NCI-H345 treated with DMSO at 0.1 percent for 48 hours (cell line): ENCODE measurements at regions not wholly inside any gene's neighbourhood (a gene's known extent, or its start where the extent isn't known, plus 50 kb on each side); places are given as distances from the start of the nearest gene placed in this dataset.

ENCODE experiments used
- DNase-seq: peaks from one replicate; lab custom pipeline; 2025; ENCODE audit not compliant: unreplicated experiment; lab: John Stamatoyannopoulos, UW

DNA sequence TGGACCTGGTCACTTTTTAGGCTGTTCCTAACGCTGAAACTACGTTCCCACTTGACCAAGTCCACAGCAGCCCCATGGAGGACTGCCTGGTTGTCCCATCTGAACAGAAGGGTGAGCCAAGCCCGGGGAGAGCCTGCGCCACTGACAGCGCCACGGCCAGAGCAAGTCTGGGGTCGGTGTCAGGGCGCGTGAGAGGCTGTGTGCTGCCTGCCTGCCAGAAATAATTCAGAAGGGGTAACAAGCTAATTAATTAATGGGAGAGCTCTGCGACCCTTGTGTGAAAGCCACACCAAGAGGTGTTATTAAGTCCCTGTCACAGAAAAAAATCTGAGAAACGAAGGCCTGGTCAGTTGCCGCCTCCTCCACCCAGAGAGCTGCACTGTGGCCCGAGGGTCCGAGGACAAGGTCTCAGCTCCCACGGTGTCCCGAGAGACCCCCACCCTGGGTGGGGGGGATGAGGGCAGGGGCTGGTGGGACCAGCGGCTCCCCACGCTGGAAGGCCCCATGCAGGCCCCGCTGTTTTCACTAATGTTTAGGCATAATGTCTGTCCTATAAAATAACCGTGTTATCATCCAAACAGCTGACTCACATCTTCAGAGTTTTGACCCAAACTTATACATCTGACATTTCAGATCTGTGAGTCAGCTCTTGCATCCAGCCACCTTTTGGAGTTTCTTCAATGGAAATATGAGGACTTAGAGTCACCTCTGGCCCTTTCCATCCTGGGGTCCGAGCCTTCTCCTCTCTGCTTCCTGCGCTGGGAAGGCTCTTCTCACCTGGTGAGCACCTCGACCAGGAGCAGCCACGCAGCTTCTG, 58.5 kb downstream of the DLL1 start:
- DNase-seq: no peak

DNA sequence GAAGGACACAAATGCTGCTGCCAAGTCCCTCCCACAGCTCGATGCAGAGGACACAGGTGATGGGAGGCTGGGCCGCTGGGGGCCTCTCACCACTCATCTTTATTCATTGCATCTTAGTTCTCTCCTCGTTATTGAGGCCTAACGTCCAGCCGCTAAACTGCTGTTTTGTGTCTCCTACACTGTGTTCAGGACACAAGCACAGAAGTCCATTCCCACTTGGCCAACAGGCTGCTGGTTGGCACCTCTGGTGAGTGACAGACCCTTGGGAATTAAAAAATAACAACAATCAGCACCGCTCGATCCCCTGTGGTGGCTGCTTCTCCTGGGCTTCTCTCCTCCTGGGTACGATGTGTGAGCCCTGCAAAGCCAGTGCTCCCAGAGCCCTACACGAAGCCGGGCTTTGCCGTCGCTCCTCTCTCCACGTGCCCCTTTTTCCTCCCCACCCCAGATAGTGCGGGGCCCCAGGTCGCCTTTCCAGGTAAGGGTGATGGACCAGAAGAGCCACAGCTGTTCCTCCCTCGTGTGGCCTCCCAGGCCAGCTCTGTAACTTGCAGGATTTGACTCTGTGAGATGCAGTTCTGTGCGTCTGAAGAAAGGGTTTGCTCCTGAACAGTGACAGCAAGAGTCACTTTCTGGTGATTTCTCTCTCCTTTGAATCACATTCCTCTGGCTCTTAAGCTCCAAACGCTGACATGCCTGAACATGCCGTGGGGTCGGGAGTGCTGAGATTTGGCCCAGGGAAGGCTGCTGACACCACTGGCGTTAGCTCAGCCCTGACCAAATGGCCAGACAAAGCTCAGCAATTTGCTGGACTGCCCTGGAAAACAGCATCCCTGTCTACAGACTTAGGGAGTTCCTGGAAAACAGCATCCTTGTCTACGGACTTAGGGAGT, 59.3 kb downstream of the DLL1 start:
- no peak for DNase-seq

DNA sequence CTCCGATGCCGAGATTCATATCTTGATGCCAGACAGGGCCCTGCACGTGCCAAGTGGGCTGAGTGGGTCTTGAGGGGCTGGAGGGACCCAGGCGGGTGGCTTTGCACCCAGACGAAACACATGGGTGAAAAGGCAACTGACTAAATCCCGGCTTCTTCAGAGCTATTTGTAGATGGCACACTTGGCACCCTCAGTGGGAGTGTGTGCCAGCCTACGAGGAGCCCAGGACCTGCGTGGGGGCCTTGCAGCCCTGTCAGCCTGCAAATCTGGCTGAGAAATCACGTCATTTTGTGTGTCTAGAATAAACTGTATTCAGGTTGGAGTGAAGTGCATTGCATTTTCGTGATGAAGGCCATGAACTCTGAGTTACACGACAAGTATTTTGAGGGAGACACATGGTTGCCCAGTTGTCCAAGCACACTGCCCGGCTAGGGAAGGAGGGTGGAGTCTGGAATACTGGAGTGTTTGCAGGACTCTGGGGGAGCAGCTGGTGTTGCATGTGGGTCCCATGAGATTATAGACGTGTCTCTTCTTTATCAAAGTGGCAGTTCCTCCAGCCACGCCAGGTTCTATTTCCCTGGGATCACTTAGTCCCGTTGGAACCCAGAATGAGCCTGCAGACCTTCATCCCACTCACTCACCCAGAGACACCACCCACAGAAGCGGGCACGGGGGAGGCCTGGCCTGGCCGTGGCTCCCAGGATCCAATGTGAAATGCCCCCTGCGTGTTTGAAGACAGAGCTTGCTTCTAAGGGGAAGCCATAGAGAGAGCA, 60.2 kb downstream of the DLL1 start:
- DNase-seq: no peak

DNA sequence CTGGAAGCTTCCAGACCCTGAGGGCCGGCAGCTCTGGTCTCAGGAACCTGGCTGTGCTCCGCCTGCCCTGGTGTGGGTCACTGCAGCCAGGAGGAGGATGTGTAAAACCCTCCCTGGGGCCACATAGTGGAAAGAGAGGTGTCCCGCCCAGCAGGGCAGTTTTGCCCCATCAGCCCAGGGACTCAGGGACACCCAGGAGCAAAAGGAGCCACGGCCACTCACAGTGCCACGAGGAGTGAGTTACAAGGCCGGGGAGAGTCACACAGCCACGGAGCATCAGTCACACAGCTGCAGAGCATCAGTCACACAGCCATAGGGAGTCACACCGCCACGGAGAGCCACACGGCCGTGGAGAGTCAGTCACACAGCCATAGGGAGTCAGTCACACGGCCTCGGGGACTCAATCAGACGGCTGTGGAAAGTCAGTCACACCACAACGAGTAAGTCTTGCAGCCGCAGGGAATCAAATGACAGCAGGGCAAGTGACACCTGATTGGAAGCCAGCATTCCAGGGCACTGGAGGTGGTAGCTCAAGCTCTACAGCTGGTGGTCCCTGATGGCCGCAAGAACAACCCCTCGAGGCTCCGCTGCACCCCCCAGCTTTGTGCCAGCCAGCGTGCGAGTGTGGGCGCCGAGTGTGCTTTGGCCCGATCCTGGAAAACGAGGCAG, 60.9 kb downstream of the DLL1 start:
- DNase-seq: no peak

DNA sequence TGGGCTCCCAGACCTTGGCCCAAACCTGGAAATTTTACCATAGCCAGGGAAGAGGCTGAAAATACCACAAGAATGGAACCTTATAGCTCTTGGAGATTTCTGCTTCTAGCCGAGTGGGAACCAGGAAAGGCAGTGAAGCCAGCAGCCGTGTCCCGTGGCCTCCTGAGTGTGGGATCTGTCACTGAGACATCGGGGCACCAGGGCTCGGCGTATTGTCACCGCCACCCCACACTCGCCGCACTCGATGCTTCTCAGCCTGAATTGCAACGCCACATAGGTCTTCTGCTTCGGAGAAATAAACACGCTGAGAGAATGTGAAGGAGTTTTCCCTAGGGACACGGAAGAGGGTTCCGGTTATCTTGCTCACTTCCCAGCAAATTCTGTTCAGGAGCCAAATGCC, 61.5 kb downstream of the DLL1 start:
- no peak for DNase-seq

DNA sequence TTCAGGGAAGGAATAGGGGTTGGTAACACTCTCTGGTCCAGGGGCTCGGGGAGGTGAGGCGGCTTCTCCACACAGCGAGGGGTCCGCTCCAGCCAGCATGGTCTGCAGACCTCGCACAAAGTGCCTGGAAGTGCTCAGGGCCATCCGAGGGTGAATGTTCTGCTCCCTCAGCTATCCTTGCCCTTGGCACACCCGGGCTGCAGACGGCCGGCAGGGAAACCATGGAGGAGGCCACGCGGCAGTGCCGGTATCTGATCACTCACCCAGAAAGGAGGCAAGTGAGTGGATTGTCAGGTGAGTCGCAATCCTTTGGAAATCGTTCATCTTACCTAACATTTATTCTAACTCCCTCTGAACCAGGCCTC, 62.0 kb downstream of the DLL1 start:
- DNase-seq: no peak

DNA sequence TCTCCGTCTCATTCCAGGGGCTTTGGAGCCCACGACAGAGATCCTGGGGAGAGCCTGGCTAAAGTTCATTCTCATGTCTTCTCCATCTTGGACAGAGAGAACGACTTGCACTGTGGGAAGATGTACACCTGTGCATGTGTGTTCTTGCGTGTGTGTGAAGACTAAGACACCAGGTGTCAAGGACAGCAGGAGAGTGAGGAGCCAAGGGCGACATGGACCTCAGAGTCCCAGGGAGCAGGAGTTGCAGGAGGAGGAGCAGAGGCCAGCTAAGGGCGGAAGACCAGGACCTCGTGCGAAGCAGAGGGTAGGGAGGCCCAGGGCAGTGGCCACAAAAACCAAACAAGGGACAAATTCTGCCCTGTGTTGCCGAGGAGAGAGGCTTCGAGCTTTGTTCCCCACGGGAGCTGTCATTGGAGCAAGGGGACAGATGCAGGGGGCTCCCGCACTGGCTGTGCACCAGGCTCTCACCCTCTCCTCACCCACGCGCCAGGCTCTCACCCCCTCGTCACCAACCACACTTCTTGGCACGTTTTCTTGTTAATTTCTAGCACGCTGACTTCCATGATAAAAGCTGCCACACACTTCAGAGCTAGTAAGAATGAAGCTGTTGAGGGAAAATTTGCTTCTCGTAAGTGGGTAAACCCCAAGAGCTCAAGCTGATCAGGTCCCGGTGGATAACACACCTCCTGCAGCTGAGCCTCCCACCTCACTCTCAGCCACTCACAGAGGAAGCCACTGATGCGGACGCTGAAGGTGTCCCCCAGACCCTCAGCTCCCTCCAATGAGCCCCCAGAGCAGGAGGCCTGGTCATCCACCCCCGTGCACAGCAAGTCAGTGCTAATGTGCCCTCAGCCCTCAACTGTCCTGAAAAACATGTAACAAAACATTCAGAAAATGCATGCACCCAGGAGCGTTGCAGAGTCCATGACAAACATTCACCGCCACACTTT, 62.6 kb downstream of the DLL1 start:
- no peak for DNase-seq

DNA sequence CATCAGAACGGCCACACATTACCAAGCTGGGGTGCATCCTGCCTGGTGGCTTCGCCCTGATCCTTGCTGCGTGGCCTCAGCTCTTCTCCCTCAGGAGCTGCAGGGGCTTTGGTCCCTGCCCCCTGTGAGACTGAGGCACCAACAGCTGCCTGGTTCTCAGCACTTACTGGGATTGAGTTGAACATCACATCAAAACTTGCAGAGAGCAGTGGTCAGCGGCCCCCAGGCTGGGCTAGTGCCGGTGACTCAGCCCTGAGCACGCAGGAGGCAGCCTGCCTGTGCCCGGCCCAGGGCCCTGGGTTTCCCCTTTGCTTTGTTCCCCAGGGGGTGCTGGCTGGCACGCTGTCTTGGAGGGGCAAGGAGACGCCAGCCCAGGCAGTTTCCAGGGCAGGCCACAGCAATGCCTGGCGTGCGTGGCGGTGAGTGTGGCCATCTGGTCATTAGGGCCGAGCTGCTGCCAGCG, 63.3 kb downstream of the DLL1 start:
- DNase-seq: no peak

DNA sequence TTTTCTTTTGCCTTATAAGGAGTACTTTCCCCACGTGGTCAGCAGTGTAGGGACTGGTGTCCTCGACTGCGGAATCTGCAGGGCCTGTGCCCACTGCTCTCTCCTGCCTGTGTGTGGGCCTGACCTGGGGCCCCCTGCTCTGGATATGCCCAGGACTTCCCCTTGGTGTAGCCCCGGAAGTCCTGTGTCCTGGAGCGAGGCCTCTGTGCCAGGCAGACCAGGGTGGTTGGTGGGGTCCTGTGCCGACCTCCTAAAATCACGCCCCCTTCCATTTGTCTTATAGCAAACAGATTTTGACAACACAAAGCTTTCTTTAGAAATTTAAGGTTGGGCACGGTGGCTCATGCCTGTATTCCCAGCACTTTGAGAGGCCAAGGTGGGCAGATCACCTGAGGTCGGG, 64.2 kb downstream of the DLL1 start:
- no peak for DNase-seq

DNA sequence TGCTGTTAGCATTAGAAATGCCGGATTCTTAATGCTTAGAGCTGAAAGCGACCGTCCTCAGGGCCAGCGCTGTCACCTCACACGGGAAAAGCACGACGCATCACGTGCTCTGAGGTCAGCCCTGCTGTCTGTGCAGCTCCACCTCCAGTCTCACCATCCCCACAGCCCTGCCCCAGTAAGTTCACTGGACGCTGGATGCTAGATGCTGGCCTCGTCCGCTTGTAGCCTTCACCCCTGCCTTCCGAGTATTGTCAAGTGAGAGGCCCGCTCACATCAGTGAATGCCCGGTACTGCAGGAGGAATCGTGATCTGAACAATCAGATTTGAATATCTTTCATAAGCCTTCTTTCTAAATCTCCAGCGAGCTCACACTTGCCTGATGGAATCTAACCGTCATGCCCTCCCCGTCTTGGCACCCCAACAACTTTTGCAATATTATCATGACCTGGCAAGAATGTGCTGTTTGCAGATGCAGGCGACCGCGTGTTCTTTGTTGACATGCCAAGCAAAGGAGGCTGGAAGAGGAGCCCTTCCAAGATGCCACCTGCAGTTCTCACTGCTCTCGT, 64.9 kb downstream of the DLL1 start:
- DNase-seq: no peak

DNA sequence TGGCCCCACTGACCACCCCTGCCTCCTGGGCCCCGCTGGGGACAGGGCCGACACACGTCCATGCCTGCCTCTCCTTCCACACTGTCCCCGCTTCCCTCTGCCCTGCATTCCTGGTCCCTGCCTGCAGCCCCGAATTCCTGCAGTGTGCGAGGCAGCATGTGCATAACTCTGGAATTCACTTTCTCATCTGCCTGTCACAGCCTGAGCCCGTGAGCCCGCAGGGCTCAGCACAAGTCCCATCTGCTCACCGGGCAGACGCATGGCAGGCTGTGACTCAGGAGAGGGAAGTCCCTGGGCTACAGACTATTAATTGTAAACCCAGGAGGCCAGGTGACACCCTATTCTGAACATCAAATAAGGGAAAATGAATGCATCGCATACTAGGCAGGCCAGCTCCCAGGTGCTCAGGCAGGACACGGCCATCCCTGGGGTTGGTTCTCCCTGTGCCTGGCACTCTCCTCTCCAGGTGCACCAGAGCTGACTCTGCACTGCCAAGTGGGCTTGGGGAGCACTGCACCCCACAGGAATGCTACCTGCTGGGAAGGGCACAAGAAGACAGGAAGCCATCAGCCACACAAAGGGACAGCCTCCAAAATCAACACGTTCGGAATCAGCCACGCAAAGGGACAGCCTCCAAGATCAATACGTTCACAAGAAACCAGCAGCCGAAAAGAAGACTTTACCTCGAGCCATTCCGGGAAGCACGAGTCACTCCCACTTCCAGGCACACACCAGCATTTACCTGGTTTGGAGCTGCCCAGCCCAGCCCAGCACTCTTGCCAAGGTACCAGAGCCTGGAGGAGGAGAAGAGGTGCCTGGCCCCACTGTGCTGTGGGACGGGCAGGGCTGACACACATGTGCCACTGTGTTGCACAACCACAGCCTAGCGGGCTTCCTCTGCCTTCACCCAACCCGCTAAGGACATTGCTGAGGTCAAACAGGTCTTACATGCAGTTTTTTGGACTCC, 65.9 kb downstream of the DLL1 start:
- no peak for DNase-seq

DNA sequence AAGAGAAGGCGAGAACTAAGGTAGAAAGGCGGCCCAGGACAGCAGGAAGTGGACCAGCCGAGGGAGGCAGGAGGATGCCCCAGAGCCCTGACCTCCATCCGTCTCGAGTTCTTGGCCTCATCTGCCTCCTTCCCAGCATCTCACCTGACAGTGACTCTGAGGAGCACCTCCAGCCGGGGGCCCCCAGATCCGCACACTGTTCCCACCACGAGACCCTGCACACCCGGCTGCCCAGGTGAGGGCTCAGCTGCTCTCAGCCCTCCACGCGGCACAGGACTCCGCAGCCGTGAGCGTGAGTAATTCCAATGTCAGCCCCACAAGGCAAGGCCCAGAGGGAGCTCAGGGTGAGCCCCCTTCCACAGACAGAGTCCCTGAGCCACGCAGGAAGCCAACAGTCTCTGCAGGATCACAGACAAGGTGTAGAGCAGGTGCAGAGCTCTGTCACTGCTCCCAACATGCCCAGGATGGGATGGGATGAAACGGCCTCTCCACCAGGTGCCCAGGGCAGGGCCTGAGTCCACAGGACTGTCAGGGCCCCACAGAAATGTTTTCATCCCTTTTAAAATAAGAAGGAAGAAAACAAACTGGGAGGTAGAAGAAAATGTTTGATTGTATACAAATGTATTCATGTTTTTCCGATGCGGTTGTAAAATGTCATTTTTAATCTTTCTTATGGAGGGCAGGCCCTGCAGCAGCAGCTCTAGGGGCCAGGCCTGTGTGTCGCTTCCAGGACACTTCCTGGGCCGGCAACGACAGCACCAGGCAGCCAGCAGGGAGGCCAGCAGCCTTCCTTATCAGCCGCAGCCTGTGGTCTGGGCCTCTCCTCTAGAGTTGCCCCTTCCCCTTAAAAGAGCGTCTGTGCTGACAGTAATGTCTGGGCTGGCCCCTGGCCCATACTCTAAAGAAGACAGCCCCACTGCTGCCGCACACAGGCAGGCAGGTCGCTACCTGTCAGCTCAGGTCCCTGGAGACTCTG, 66.9 kb downstream of the DLL1 start:
- DNase-seq: no peak

DNA sequence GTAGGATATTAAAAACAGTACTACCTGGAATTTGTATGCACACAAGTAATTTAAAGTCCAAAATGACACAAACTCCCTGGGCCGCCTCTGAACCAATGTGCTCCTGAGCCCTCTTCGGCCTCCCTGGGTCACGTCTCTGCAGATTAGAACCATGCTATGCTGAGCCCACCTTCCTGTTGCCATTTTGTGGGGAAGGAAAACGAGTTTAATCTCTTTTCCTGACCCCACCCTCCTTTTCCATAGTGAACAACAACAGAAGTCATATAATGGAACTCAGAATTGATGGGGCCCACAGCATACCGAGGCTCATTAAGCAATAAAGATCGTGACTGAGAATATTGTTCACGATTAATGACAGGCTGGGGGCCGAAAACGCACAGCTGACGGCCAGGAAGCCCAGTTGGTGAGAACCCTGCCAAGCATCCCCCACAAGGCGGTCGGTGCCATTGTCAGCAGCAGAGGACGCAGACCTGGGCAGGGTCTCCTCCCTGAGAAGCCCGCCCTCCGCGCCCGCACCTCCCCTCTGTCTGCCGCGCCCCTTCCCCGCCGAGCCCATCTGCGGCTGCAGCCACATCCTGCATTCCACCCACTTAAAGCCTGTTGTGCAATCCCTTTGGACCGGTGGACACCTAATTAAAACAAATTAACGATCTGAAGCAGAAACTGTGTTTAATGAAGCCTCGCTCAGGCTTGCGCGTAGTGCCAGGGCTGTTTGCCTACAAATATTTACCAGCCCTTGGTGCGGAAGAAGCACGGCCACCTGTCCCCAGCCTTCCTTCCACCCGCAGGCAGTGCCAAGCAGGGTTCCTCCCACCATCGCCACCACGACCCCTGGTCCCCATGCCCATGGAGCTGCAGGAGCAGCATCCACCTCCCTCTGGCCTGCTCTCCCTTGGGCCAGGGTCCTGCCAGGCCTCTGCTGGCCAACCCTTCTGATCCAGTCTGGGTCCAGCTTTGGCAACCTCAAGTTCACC, 68.1 kb downstream of the DLL1 start:
- peak; percentile 9 for DNase-seq

DNA sequence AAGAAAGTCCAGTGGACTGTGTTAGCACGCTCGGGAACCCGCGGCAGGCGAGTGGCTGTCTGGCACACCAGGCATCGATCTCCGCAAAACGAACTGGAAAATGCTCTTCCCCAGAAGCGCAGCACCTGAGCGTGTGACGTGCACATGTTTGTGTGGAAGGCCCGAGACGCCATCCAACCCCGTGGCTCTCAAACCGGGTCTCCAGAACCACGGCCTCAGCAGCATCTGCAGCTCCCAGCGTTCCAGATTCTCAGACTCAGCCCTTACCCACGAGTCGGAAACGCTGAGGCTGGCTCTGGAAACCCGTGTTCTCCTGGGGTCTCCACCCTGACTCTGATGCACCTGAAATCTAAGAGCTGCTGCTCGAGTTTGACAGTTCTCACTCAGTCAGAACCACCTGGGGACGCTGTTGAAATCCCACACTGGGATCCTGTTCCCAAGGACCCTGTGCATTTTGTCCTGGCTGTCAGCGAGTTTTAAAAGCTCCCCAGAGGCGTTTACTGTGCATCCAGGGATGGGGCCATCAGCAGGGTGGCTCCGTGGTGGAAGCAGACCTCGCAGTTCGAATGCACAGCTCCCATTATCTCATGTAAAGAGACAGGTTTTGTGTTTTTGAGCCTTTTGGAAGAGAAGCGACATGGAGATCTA, 69.0 kb downstream of the DLL1 start:
- peak; percentile 12 for DNase-seq

DNA sequence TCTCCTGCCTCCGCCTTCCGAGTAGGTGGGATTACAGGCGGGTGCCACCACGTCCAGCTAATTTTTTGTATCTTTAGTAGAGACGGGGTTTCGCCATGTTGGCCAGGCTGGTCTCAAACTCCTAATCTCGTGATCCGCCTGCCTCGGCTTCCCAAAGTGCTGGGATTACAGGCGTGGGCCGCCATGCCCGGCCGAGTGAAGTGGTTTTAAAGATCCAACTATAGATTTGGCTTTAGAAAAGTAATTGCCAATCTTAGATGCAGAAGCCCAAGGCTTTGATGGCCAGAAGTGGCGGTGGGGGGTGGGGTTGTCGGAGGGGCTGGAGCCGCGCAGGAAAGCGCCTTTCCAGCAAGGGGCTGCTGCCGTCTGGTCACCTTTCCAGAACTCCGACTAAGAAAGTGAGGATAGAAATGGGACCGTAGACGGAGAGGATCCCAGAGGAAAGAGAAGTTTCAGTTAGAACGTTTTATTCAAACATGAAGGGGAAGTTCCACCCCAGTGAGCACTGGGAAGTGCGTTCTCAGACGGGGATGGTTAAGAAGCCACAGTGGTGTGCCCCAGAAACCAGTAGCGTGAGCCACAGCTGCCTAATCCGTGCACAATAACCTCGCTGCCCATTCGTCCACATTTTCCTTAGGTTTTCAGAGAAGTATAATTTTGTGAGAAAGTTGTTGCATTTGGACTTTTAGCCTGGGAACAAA, 69.7 kb downstream of the DLL1 start:
- DNase-seq: no peak
